Hepatocyte (in vitro differentiated cells): ENCODE measurements at regions not wholly inside any gene's neighbourhood (a gene's known extent, or its start where the extent isn't known, plus 50 kb on each side); places are given as distances from the start of the nearest gene placed in this dataset.

Source experiments
- EZH2 ChIP-seq: fragments of 200-600 bp; sonication (generic); IDR thresholded peaks from 2 replicates; pipeline ENCODE4 v1.6.1; 2016; ENCODE audit warnings: antibody characterized with exemption, mild to moderate bottlenecking, borderline replicate concordance
- TF ChIP-seq, protein P1 (sequence below): fragments of 200-600 bp; sonication (generic); IDR thresholded peaks from 2 replicates; pipeline ENCODE4 v1.5.1; 2016; ENCODE audit warnings: antibody characterized with exemption, mild to moderate bottlenecking; ENCODE audit not compliant: poor library complexity

DNA sequence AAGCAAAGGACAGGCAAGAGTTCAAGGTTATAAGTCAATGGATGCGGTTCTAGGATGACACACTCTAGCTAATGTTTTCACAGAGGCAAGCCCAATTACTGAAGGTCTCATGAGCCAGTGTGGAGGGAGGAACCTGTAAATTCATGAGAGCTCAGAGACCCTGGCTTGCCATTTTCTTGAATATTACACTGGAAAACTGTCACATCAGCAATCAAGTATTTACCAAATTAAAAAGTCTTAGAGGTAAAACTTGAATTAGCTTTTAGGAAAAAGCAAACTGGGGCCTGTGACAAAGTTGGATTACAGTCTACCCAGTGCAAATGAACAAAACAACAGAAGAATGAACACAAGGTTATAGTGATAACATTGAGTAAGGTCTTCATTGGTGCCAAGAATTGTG, 636.9 kb upstream of the TLE4 start:
- TF ChIP-seq EZH2: no peak
- TF ChIP-seq, protein P1, sequence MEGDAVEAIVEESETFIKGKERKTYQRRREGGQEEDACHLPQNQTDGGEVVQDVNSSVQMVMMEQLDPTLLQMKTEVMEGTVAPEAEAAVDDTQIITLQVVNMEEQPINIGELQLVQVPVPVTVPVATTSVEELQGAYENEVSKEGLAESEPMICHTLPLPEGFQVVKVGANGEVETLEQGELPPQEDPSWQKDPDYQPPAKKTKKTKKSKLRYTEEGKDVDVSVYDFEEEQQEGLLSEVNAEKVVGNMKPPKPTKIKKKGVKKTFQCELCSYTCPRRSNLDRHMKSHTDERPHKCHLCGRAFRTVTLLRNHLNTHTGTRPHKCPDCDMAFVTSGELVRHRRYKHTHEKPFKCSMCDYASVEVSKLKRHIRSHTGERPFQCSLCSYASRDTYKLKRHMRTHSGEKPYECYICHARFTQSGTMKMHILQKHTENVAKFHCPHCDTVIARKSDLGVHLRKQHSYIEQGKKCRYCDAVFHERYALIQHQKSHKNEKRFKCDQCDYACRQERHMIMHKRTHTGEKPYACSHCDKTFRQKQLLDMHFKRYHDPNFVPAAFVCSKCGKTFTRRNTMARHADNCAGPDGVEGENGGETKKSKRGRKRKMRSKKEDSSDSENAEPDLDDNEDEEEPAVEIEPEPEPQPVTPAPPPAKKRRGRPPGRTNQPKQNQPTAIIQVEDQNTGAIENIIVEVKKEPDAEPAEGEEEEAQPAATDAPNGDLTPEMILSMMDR: no peak
